ENCODE measurements at regions not wholly inside any gene's neighbourhood (a gene's known extent, or its start where the extent isn't known, plus 50 kb on each side); places are given as distances from the start of the nearest gene placed in this dataset.

DNA sequence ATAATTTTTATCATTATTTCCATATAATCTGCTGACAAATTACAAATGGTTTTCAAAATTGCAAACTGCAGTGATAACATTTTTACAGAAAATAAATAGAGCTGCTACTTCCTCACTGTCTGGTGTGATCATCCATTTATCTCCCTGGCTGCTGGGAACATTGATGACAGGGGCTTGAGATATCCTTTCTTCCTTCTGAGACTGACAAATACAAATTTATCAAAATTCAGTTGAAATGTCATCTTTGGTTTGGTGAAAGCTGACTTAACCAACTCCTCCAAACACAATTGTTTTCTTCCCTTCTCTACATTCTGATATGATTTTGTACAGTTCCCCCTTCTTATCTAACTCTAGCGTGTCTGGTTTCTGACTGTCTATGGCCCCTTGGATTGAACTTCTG lies 611.8 kb upstream of the KLF4 start:
- no peak for TF ChIP-seq POLR2A (IDR thresholded peaks at IDR 0.05; ENCODE audit: low read length)
- no peak for TF ChIP-seq GATA1 (IDR thresholded peaks at IDR 0.05; ENCODE audit: low read depth, low read length)

All from erythroblast (primary cell).